KG1 (cell line): ENCODE measurements at regions not wholly inside any gene's neighbourhood (a gene's known extent, or its start where the extent isn't known, plus 50 kb on each side); places are given as distances from the start of the nearest gene placed in this dataset.
"Not testable (repeated sequence)": the region's sequence is repeated elsewhere in the genome, so short reads cannot be mapped to it uniquely, and the experiment has no call there.

ENCODE experiments used
- DNase-seq: peaks from one replicate; lab custom pipeline; 2025; lab: John Stamatoyannopoulos, UW

GRCh38 chr9:101860920-101861319 is 122.5 kb upstream of the GRIN3A start:
- no peak for DNase-seq

GRCh38 chr9:101859620-101860019 is 121.2 kb upstream of the GRIN3A start:
- no peak for DNase-seq

- DNase-seq = no peak
Measured at GRCh38 chr9:101858026-101858425, 119.6 kb upstream of the GRIN3A start.

- no peak for DNase-seq
Measured at GRCh38 chr9:101849102-101849707, 110.8 kb upstream of the GRIN3A start.

- no peak for DNase-seq
Measured at GRCh38 chr9:101848485-101848919, 110.1 kb upstream of the GRIN3A start.

GRCh38 chr9:101846161-101846560 is 107.7 kb upstream of the GRIN3A start:
- DNase-seq = no peak

GRCh38 chr9:101840694-101841188 is 102.3 kb upstream of the GRIN3A start:
- no peak for DNase-seq

GRCh38 chr9:101838988-101839387 is 100.5 kb upstream of the GRIN3A start:
- not testable (repeated sequence) for DNase-seq

GRCh38 chr9:101836021-101836420 is 97.6 kb upstream of the GRIN3A start:
- DNase-seq = no peak

- DNase-seq = no peak
Measured at GRCh38 chr9:101832486-101832885, 94.0 kb upstream of the GRIN3A start.

- not testable (repeated sequence) for DNase-seq
Measured at GRCh38 chr9:101821450-101821849, 83.0 kb upstream of the GRIN3A start.

- DNase-seq = not testable (repeated sequence)
Measured at GRCh38 chr9:101820983-101821382, 82.5 kb upstream of the GRIN3A start.

- no peak for DNase-seq
Measured at GRCh38 chr9:101814064-101814463, 75.6 kb upstream of the GRIN3A start.

- not testable (repeated sequence) for DNase-seq
Measured at GRCh38 chr9:101807879-101808278, 69.4 kb upstream of the GRIN3A start.

- DNase-seq = no peak
Measured at GRCh38 chr9:101796044-101796443, 57.6 kb upstream of the GRIN3A start.

- no peak for DNase-seq
Measured at GRCh38 chr9:101795147-101795546, 56.7 kb upstream of the GRIN3A start.

GRCh38 chr9:101792475-101792874 is 54.0 kb upstream of the GRIN3A start:
- no peak for DNase-seq

GRCh38 chr9:101791938-101792337 is 53.5 kb upstream of the GRIN3A start:
- no peak for DNase-seq

GRCh38 chr9:101791533-101791932 is 53.1 kb upstream of the GRIN3A start:
- no peak for DNase-seq
